ENCODE measurements at regions not wholly inside any gene's neighbourhood (a gene's known extent, or its start where the extent isn't known, plus 50 kb on each side); places are given as distances from the start of the nearest gene placed in this dataset.

- ATAC-seq, result no peak
- Histone ChIP-seq H3K4me3 (no peak overlapping the region), H3K4me2 (ENCODE audit: control insufficient read depth, insufficient read depth) (no peak overlapping the region), H3K79me2 (ENCODE audit: control insufficient read depth, insufficient read depth, low read length) (no peaks in the 10 kb centered on the region), H2AFZ (ENCODE audit: control insufficient read depth, low read depth, low read length) (no peak overlapping the region), H3K9me3 (replicated peaks; ENCODE audit: control insufficient read depth, insufficient read depth, low read length) (no peaks in the 10 kb centered on the region), H3K27ac (ENCODE audit: control insufficient read depth, insufficient read depth) (no peak overlapping the region), H3K36me3 (ENCODE audit: control insufficient read depth in 2 of 2, insufficient read depth in 2 of 2, low read length in 1 of 2) (no peaks in the 10 kb centered on the region), H3K27me3 (replicated peaks in 1 of 2; ENCODE audit: control insufficient read depth in 2 of 2, insufficient read depth in 2 of 2, low read length in 1 of 2) (peaks cover 0 to 5% of the 10 kb centered on the region in 2 experiments; a peak in 2 of 4 replicates), H3K9ac (ENCODE audit: control insufficient read depth, insufficient read depth, low read length) (no peak overlapping the region), H3K4me1 (ENCODE audit: control insufficient read depth, insufficient read depth, low read length) (no peaks in the 10 kb centered on the region), H4K20me1 (ENCODE audit: control insufficient read depth, insufficient read depth) (no peaks in the 10 kb centered on the region)
- DNase-seq (ENCODE audit: low read depth, low spot score), result no peak
- 8% methylated on average over 9 of the region's 9 CpGs for WGBS (ENCODE audit: insufficient coverage, insufficient replicate concordance, low lambda C conversion rate, missing lambda C conversion rate)
- POLR2A ChIA-PET, result no interaction called here
- in situ Hi-C loops (cut with MboI) (no loop called here), intact Hi-C loops (cut with micrococcal nuclease; ENCODE audit: unreplicated experiment) (no loop called here)
- FAIRE-seq, result no peak
- CTCF ChIA-PET, result no interaction called here
- SMC1A ChIA-PET (ENCODE audit: uncharacterized antibody, unreplicated experiment), result no interaction called here
- RAD21 ChIA-PET (ENCODE audit: unreplicated experiment), result no interaction called here
- TF ChIP-seq SUZ12 (IDR thresholded peaks at IDR 0.05; ENCODE audit: unreplicated experiment) (no peak), ZNF384 (IDR thresholded peaks at IDR 0.05; ENCODE audit: borderline replicate concordance, low read depth, low read length) (no peak), NR2C2 (IDR thresholded peaks at IDR 0.05; ENCODE audit: borderline replicate concordance, control insufficient read depth, insufficient read length, low read depth) (no peak), NRF1 (conservative IDR thresholded peaks at IDR 0.05; ENCODE audit: low read depth, low read length) (no peak), POLR2A (IDR thresholded peaks at IDR 0.05; ENCODE audit: low read depth, low read length) (no peak), CUX1 (IDR thresholded peaks at IDR 0.05; ENCODE audit: insufficient replicate concordance, low read depth, low read length) (no peak), BMI1 (IDR thresholded peaks at IDR 0.05; ENCODE audit: borderline replicate concordance) (no peak), TARDBP (IDR thresholded peaks at IDR 0.05; ENCODE audit: borderline replicate concordance) (no peak), SMAD1 (IDR thresholded peaks at IDR 0.05; ENCODE audit: low read depth, partially characterized antibody) (no peak), NFYA (IDR thresholded peaks at IDR 0.05; ENCODE audit: borderline replicate concordance, low read depth, low read length) (no peak), FOXK2 (IDR thresholded peaks at IDR 0.05) (no peak)
- no TSS peak for BruUV-seq (replicated peaks)
Observed at GRCh38 chr20:58038123-58038654, 190.3 kb downstream of the ANKRD60 start.

All from GM12878 (cell line).